SK-N-SH treated with all-trans-retinoic acid at 6 μM for 48 hours (cell line): ENCODE measurements at regions not wholly inside any gene's neighbourhood (a gene's known extent, or its start where the extent isn't known, plus 50 kb on each side); places are given as distances from the start of the nearest gene placed in this dataset.

ENCODE experiments used
- CSDC2 ChIP-seq: fragments of 250-450 bp; sonication (Bioruptor Pico); IDR thresholded peaks from 2 replicates; pipeline ENCODE4 v1.5.0; 2020; ENCODE audit warnings: mild to moderate bottlenecking, moderate library complexity
- ESRRG ChIP-seq: fragments of 250-450 bp; sonication (Bioruptor Pico); IDR thresholded peaks from 2 replicates; pipeline ENCODE4 v1.6.1; 2021; ENCODE audit warnings: mild to moderate bottlenecking
- GLIS3 ChIP-seq: fragments of 250-450 bp; sonication (Bioruptor Pico); IDR thresholded peaks from 2 replicates; pipeline ENCODE4 v1.5.0; 2020; ENCODE audit warnings: mild to moderate bottlenecking, moderate library complexity
- PATZ1 ChIP-seq: fragments of 250-450 bp; sonication (Bioruptor Pico); IDR thresholded peaks from 2 replicates; pipeline ENCODE4 v1.8.0; 2020; ENCODE audit warnings: mild to moderate bottlenecking, moderate library complexity, borderline replicate concordance
- RARB ChIP-seq: fragments of 250-450 bp; sonication (Bioruptor Pico); IDR thresholded peaks from 2 replicates; pipeline ENCODE4 v1.8.0; 2021; ENCODE audit warnings: mild to moderate bottlenecking, moderate library complexity
- SNAI2 ChIP-seq: fragments of 250-450 bp; sonication (Bioruptor Pico); IDR thresholded peaks from 2 replicates; pipeline ENCODE4 v1.5.0; 2020; ENCODE audit warnings: mild to moderate bottlenecking, moderate library complexity
- ZFP3 ChIP-seq: fragments of 250-450 bp; sonication (Bioruptor Pico); IDR thresholded peaks from 2 replicates; pipeline ENCODE4 v1.5.0; 2020; ENCODE audit warnings: mild to moderate bottlenecking, moderate library complexity
- ZFP30 ChIP-seq: fragments of 450-650 bp; formaldehyde crosslinking; IDR thresholded peaks from 2 replicates; pipeline ENCODE4 v1.5.0; 2022; ENCODE audit warnings: mild to moderate bottlenecking, moderate library complexity
- ZNF565 ChIP-seq: fragments of 450-650 bp; formaldehyde crosslinking; conservative IDR thresholded peaks from 2 replicates; pipeline ENCODE4 v1.5.0; 2020; ENCODE audit warnings: low read depth, mild to moderate bottlenecking, moderate library complexity
- ZNF8 ChIP-seq: fragments of 450-650 bp; formaldehyde crosslinking; IDR thresholded peaks from 2 replicates; pipeline ENCODE4 v1.5.0; 2020; ENCODE audit warnings: mild to moderate bottlenecking, moderate library complexity
- TF ChIP-seq, protein P1 (sequence below): fragments of 250-450 bp; sonication (Bioruptor Pico); IDR thresholded peaks from 2 replicates; pipeline ENCODE4 v1.5.1; 2020; ENCODE audit warnings: low read depth, mild to moderate bottlenecking, moderate library complexity
- TF ChIP-seq, protein P2 (sequence below): fragments of 250-450 bp; sonication (Bioruptor Pico); IDR thresholded peaks from 2 replicates; pipeline ENCODE4 v1.5.1; 2021; ENCODE audit warnings: mild to moderate bottlenecking, moderate library complexity

GRCh38 chr10:6648894-6649720 lies 69.0 kb upstream of the PRKCQ start:
- TF ChIP-seq, protein P1, sequence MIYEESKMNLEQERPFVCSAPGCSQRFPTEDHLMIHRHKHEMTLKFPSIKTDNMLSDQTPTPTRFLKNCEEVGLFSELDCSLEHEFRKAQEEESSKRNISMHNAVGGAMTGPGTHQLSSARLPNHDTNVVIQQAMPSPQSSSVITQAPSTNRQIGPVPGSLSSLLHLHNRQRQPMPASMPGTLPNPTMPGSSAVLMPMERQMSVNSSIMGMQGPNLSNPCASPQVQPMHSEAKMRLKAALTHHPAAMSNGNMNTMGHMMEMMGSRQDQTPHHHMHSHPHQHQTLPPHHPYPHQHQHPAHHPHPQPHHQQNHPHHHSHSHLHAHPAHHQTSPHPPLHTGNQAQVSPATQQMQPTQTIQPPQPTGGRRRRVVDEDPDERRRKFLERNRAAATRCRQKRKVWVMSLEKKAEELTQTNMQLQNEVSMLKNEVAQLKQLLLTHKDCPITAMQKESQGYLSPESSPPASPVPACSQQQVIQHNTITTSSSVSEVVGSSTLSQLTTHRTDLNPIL (CRISPR knock-in tag): no peak
- TF ChIP-seq SNAI2 (CRISPR knock-in tag) (no peak), ZNF8 (no peak), RARB (no peak), PATZ1 (CRISPR knock-in tag) (no peak), ZFP3 (CRISPR knock-in tag) (no peak), GLIS3 (CRISPR knock-in tag) (no peak), ZNF565 (CRISPR knock-in tag) (no peak), ZFP30 (CRISPR knock-in tag) (no peak), CSDC2 (CRISPR knock-in tag) (no peak), ESRRG (CRISPR knock-in tag) (no peak)
- TF ChIP-seq, protein P2, sequence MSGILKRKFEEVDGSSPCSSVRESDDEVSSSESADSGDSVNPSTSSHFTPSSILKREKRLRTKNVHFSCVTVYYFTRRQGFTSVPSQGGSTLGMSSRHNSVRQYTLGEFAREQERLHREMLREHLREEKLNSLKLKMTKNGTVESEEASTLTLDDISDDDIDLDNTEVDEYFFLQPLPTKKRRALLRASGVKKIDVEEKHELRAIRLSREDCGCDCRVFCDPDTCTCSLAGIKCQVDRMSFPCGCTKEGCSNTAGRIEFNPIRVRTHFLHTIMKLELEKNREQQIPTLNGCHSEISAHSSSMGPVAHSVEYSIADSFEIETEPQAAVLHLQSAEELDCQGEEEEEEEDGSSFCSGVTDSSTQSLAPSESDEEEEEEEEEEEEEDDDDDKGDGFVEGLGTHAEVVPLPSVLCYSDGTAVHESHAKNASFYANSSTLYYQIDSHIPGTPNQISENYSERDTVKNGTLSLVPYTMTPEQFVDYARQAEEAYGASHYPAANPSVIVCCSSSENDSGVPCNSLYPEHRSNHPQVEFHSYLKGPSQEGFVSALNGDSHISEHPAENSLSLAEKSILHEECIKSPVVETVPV (CRISPR knock-in tag): no peak
